Right lobe of liver (tissue), 4 donors: ENCODE measurements at regions not wholly inside any gene's neighbourhood (a gene's known extent, or its start where the extent isn't known, plus 50 kb on each side); places are given as distances from the start of the nearest gene placed in this dataset.
"Not testable (repeated sequence)": the region's sequence is repeated elsewhere in the genome, so short reads cannot be mapped to it uniquely, and the experiment has no call there.

ENCODE experiments used
- POLR2A ChIP-seq: fragments of 450-650 bp; IDR thresholded peaks from one replicate; pipeline ENCODE4 v1.6.1; 2017; ENCODE audit warnings: antibody characterized with exemption, mild to moderate bottlenecking
- TF ChIP-seq, protein P1 (sequence below), 4 donors: fragments of 200-600 bp in 3 of 4; fragments of 450-650 bp in 1 of 4; IDR thresholded peaks; one replicate each; pipeline versions ENCODE4 v1.5.1 to v1.8.0; 2016 to 2022; ENCODE audit warnings: antibody characterized with exemption in 4 of 4, mild to moderate bottlenecking in 2 of 4
- donor health status: DM: no; HTN: no; CAD: no.
- donor health status: DM: no; HTN: no; CAD: no.
- donor health status: DM: no; HTN: yes; CAD: no.

GRCh38 chr20:25953876-25954275 lies 257.2 kb upstream of the ZNF337 start:
- TF ChIP-seq, protein P1, sequence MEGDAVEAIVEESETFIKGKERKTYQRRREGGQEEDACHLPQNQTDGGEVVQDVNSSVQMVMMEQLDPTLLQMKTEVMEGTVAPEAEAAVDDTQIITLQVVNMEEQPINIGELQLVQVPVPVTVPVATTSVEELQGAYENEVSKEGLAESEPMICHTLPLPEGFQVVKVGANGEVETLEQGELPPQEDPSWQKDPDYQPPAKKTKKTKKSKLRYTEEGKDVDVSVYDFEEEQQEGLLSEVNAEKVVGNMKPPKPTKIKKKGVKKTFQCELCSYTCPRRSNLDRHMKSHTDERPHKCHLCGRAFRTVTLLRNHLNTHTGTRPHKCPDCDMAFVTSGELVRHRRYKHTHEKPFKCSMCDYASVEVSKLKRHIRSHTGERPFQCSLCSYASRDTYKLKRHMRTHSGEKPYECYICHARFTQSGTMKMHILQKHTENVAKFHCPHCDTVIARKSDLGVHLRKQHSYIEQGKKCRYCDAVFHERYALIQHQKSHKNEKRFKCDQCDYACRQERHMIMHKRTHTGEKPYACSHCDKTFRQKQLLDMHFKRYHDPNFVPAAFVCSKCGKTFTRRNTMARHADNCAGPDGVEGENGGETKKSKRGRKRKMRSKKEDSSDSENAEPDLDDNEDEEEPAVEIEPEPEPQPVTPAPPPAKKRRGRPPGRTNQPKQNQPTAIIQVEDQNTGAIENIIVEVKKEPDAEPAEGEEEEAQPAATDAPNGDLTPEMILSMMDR (IDR thresholded peaks at IDR 0.05) = not testable (repeated sequence)
- not testable (repeated sequence) for TF ChIP-seq POLR2A
